Vagina (tissue), 2 donors: ENCODE measurements at regions not wholly inside any gene's neighbourhood (a gene's known extent, or its start where the extent isn't known, plus 50 kb on each side); places are given as distances from the start of the nearest gene placed in this dataset.

ENCODE experiments used
- CTCF ChIP-seq, 3 experiments: fragments of 450-650 bp in 2 of 3; fragments of 200-600 bp in 1 of 3; sonication (generic) in 1 of 3; IDR thresholded peaks; one replicate each; pipeline ENCODE4 v1.5.1; 2017 to 2019; ENCODE audit warnings: antibody characterized with exemption in 3 of 3, mild to moderate bottlenecking in 2 of 3, moderate library complexity in 2 of 3
- POLR2A ChIP-seq, 2 donors: fragments of 450-650 bp; IDR thresholded peaks; one replicate each; pipeline ENCODE4 v1.6.1; 2017; ENCODE audit warnings: antibody characterized with exemption in 2 of 2, mild to moderate bottlenecking in 2 of 2, moderate library complexity in 2 of 2
- POLR2AphosphoS5 ChIP-seq, 2 donors: sonication (generic); formaldehyde crosslinking; IDR thresholded peaks; one replicate each; pipeline ENCODE4 v1.9.0; 2017; ENCODE audit warnings: antibody characterized with exemption in 2 of 2, mild to moderate bottlenecking in 2 of 2, low read depth in 1 of 2; ENCODE audit not compliant: insufficient read depth in 1 of 2

GRCh38 chr11:127191261-127191660 lies 190.7 kb upstream of the KIRREL3 start:
- TF ChIP-seq POLR2A (IDR thresholded peaks at IDR 0.05) (no peak), CTCF (IDR thresholded peaks at IDR 0.05) (no peak), POLR2AphosphoS5 (IDR thresholded peaks at IDR 0.05; ENCODE audit: insufficient read depth in 1 of 2, low read depth in 1 of 2) (no peak)
